ENCODE measurements at regions not wholly inside any gene's neighbourhood (a gene's known extent, or its start where the extent isn't known, plus 50 kb on each side); places are given as distances from the start of the nearest gene placed in this dataset.

GRCh38 chr3:84141571-84141970 is 817.2 kb upstream of the CADM2 start:
- TF ChIP-seq CTCF (IDR thresholded peaks at IDR 0.05 in 2 of 3, conservative IDR thresholded peaks at IDR 0.05 in 1 of 3; ENCODE audit: borderline replicate concordance in 1 of 3, insufficient read depth in 1 of 3, low read depth in 2 of 3, low read length in 2 of 3), result no peak
- no peak for TF ChIP-seq YY1 (IDR thresholded peaks at IDR 0.05; ENCODE audit: extremely low read depth, insufficient replicate concordance, low read depth, low read length)
- TF ChIP-seq POLR2A (IDR thresholded peaks at IDR 0.05; ENCODE audit: borderline replicate concordance, extremely low read depth, insufficient read depth, insufficient read length), result no peak
- TF ChIP-seq CBX3 (IDR thresholded peaks at IDR 0.05; ENCODE audit: low read depth), result no peak
- TF ChIP-seq ATF3 (IDR thresholded peaks at IDR 0.05), result no peak
- no peak for TF ChIP-seq MAX (IDR thresholded peaks at IDR 0.05)
- TF ChIP-seq POLR2AphosphoS5 (IDR thresholded peaks at IDR 0.05; ENCODE audit: low read depth, low read length), result no peak
